ENCODE measurements at regions not wholly inside any gene's neighbourhood (a gene's known extent, or its start where the extent isn't known, plus 50 kb on each side); places are given as distances from the start of the nearest gene placed in this dataset.
A peak's percentile ranks its signal among the peaks of the same experiment; 100 is the strongest.

DNA sequence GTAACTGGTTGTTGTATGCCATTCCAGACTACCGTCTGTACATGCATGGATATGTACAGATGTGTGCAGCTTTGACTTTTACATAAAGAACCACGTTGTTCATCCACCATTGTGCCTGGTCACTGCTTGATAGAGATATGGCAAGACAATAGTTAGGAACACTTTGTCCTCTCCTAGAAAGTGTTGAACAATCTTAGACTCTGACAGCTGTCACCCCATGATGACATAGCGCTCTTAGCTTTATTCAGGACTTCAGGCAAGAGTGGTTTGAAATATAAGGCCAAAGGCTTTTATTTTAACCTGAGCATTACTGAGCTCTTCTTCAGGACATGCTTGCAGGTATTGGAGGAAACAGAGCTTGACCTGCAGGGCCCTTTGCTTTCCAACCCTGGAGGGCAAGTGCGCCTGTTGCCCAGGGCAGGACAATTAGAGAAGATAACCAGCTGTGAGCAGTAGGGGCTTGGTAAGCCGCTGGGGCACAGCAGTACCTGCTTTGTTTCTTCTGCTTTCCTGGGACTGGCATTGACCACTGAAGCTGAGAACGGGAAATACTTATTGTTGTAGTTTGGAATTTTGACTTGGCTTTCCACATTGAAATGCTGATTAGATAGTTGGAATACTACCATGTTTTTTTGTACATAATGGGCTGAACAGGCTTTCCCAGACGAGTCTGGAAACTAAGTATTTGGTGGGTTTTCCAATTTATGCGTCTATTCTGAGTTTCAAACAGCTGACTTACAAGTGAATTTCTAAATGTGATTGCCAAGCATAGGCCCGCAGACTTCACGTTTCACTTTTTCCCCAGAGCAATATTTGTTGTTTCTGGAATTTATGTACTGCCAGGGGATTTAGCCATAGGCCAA is 51.1 kb downstream of the GARRE1 start:
- Histone ChIP-seq H3K27ac (ENCODE audit: insufficient read depth, low read length, poor library complexity, severe bottlenecking) (no peak overlapping the region), H3K36me3 (ENCODE audit: control insufficient read depth, insufficient read depth, low read length) (peaks cover 19% of the 10 kb centered on the region), H3K4me3 (ENCODE audit: insufficient read depth, low read depth, low read length, poor library complexity, severe bottlenecking) (no peak overlapping the region), H3K9me3 (ENCODE audit: control insufficient read depth, low read length) (no peaks in the 10 kb centered on the region), H3K27me3 (replicated peaks; ENCODE audit: control insufficient read depth, insufficient read depth, low read length, poor library complexity, severe bottlenecking) (no peaks in the 10 kb centered on the region), H3K4me1 (ENCODE audit: control insufficient read depth, insufficient read depth, low read length, poor library complexity, severe bottlenecking) (peaks cover 20% of the 10 kb centered on the region)
- no peak for DNase-seq

DNA sequence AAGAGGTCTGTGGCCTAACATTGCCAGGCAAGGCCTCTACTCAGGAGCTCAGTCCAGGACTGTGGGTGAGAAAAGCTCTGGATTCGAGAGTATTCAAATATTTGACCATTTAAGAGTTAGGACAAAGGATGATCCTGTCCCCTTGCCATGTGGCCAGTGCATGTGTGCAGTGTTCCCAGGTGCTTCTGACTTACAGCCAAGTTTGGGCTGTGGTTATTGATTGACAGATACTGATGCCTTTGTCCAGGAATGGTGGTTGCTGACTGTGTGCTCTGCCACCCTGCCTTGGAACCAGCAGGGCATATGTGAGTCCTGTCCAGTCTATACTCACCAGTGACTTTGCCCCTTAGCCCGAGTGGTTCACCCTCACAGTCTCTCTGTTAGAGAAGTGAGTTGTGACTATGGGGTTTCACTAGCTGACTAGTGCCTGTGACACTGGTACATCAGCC is 51.9 kb downstream of the GARRE1 start:
- DNase-seq, result no peak
- H3K4me3 ChIP-seq (ENCODE audit: insufficient read depth, low read depth, low read length, poor library complexity, severe bottlenecking), result no peak overlapping the region
- H3K27me3 ChIP-seq (replicated peaks; ENCODE audit: control insufficient read depth, insufficient read depth, low read length, poor library complexity, severe bottlenecking), result no peaks in the 10 kb centered on the region
- H3K27ac ChIP-seq (ENCODE audit: insufficient read depth, low read length, poor library complexity, severe bottlenecking), result no peak overlapping the region
- H3K4me1 ChIP-seq (ENCODE audit: control insufficient read depth, insufficient read depth, low read length, poor library complexity, severe bottlenecking), result peaks cover 25% of the 10 kb centered on the region
- peaks cover 14% of the 10 kb centered on the region for H3K36me3 ChIP-seq (ENCODE audit: control insufficient read depth, insufficient read depth, low read length)
- H3K9me3 ChIP-seq (ENCODE audit: control insufficient read depth, low read length), result no peaks in the 10 kb centered on the region

DNA sequence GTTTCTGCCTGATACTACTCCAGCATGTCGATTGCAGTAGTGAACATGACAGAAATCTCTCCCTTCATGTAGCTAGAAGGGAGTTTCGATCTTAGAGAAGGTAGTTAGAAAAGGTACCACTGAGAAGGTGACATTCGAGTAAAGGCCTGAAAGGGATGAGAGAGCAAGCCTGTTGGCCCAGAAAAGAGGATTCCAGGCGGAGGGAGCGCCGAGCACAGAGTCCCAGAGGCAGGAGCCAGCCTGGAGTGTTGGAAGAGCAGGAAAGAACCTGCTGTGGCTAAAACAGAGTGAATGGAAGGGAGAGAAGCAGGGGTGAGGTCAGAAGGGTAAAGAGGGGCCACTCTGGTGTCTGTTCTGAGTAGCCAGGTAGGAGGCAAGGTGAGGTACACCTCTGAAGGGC is 52.5 kb downstream of the GARRE1 start:
- peaks cover 14% of the 10 kb centered on the region for H3K36me3 ChIP-seq (ENCODE audit: control insufficient read depth, insufficient read depth, low read length)
- no peak for DNase-seq
- H3K4me3 ChIP-seq (ENCODE audit: insufficient read depth, low read depth, low read length, poor library complexity, severe bottlenecking), result no peak overlapping the region
- H3K4me1 ChIP-seq (ENCODE audit: control insufficient read depth, insufficient read depth, low read length, poor library complexity, severe bottlenecking), result peaks cover 25% of the 10 kb centered on the region
- H3K27me3 ChIP-seq (replicated peaks; ENCODE audit: control insufficient read depth, insufficient read depth, low read length, poor library complexity, severe bottlenecking), result no peaks in the 10 kb centered on the region
- H3K9me3 ChIP-seq (ENCODE audit: control insufficient read depth, low read length), result no peaks in the 10 kb centered on the region
- no peak overlapping the region for H3K27ac ChIP-seq (ENCODE audit: insufficient read depth, low read length, poor library complexity, severe bottlenecking)

GRCh38 chr19:34308381-34309367 is 54.3 kb downstream of the GARRE1 start:
- Histone ChIP-seq H3K27ac (ENCODE audit: insufficient read depth, low read length, poor library complexity, severe bottlenecking) (peak overlapping the region; percentile 68), H3K4me1 (ENCODE audit: control insufficient read depth, insufficient read depth, low read length, poor library complexity, severe bottlenecking) (peaks cover 29% of the 10 kb centered on the region), H3K27me3 (replicated peaks; ENCODE audit: control insufficient read depth, insufficient read depth, low read length, poor library complexity, severe bottlenecking) (no peaks in the 10 kb centered on the region)

DNA sequence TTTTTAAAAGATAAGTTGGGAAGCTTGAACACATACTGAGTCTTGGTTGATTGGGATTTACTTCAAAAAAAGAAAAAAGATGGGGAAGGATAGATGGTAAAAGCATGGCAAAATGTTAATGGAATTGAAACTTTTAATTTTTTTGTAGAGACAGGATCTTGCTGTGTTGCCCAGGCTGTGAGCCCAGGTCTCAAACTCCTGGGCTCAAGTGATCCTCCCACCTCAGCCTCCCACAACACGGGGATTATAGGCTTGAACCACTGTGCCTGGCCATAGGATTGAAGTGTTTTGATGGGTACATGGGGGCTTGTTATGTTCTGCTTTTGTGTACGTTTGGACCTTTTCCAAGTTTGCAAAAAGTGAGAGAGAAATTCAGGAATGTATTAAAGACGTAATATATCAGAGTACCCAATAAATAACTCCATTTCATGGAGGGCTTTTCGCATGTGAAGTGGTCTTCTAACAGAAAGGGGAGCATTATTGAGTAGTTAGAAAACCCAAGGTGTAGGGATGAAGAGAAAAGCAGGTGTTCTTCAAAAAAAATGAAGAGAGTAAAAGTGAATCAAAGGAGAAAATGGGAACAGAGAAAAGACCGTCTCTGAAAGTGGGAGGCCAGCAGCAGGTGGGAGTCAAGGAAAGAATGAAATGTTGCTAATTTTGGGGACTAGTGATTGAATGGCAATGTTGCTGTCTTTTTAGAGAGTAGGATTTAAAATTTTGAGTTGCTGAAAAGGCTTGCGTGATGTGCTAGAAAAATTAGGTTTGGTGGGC is 55.2 kb downstream of the GARRE1 start:
- DNase-seq, result no peak
- Histone ChIP-seq H3K4me1 (ENCODE audit: control insufficient read depth, insufficient read depth, low read length, poor library complexity, severe bottlenecking) (peaks cover 29% of the 10 kb centered on the region), H3K27me3 (replicated peaks; ENCODE audit: control insufficient read depth, insufficient read depth, low read length, poor library complexity, severe bottlenecking) (no peaks in the 10 kb centered on the region), H3K9me3 (ENCODE audit: control insufficient read depth, low read length) (no peaks in the 10 kb centered on the region), H3K36me3 (ENCODE audit: control insufficient read depth, insufficient read depth, low read length) (peaks cover 6% of the 10 kb centered on the region), H3K4me3 (ENCODE audit: insufficient read depth, low read depth, low read length, poor library complexity, severe bottlenecking) (no peak overlapping the region), H3K27ac (ENCODE audit: insufficient read depth, low read length, poor library complexity, severe bottlenecking) (peak overlapping the region; percentile 68)

More at GRCh38 chr19:34308381-34309367, 54.3 kb downstream of the GARRE1 start:
- no peak overlapping the region for H3K4me3 ChIP-seq (ENCODE audit: insufficient read depth, low read depth, low read length, poor library complexity, severe bottlenecking)
- peak; percentile 37 to 54 (median 37) for DNase-seq
- H3K9me3 ChIP-seq (ENCODE audit: control insufficient read depth, low read length), result no peaks in the 10 kb centered on the region
- H3K36me3 ChIP-seq (ENCODE audit: control insufficient read depth, insufficient read depth, low read length), result peaks cover 9% of the 10 kb centered on the region

DNA sequence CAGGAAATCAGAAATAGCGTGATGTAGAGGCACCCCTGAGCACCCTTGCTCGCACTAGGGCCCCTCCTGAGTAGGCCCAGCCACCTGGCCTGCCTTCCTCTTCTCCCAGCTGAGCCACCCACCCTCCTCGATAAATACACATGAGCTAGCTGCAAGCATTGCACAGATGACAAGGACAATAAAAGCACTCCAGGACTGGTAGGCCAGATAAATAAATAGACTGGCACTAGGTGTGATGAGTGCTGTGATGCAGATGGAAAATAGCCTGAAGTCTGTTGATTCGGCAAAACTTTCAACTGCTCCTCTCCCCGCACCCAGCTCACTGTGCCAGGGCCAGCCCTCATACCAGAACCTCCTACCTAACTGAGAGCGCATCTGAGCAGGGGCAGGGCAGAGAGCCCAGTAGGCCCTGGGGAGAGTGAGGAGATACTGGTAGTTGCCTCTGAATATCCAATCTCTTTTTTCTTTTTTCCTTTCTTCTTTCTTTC is 54.5 kb upstream of the GPI start:
- no peak overlapping the region for H3K4me3 ChIP-seq (ENCODE audit: insufficient read depth, low read depth, low read length, poor library complexity, severe bottlenecking)
- no peaks in the 10 kb centered on the region for H3K36me3 ChIP-seq (ENCODE audit: control insufficient read depth, insufficient read depth, low read length)
- DNase-seq, result no peak
- peaks cover 29% of the 10 kb centered on the region for H3K4me1 ChIP-seq (ENCODE audit: control insufficient read depth, insufficient read depth, low read length, poor library complexity, severe bottlenecking)
- H3K27ac ChIP-seq (ENCODE audit: insufficient read depth, low read length, poor library complexity, severe bottlenecking), result peak overlapping the region; percentile 68
- no peaks in the 10 kb centered on the region for H3K27me3 ChIP-seq (replicated peaks; ENCODE audit: control insufficient read depth, insufficient read depth, low read length, poor library complexity, severe bottlenecking)
- H3K9me3 ChIP-seq (ENCODE audit: control insufficient read depth, low read length), result no peaks in the 10 kb centered on the region

DNA sequence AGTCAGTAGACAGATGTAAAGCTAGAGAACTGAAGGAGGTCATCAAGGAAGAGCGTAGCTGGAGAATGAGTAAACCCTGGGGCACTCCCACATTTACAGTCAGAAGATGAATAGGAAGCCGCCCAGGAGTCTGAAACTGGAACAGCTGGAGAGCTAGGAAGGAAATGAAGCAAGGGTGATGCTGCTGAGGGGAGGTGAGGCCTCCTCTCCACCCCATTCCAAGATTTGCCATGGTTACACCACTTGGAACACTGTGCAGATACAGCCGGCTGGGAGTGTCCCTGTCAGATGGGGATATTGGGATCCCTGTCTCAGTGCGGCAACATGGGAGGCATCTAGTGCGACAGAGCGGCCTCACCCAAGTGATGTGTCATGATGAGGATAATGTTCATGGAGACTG is 51.8 kb upstream of the GPI start:
- H3K27me3 ChIP-seq (replicated peaks; ENCODE audit: control insufficient read depth, insufficient read depth, low read length, poor library complexity, severe bottlenecking), result no peaks in the 10 kb centered on the region
- peaks cover 45% of the 10 kb centered on the region for H3K4me1 ChIP-seq (ENCODE audit: control insufficient read depth, insufficient read depth, low read length, poor library complexity, severe bottlenecking)
- DNase-seq, result no peak
- no peak overlapping the region for H3K4me3 ChIP-seq (ENCODE audit: insufficient read depth, low read depth, low read length, poor library complexity, severe bottlenecking)
- no peak overlapping the region for H3K27ac ChIP-seq (ENCODE audit: insufficient read depth, low read length, poor library complexity, severe bottlenecking)
- H3K9me3 ChIP-seq (ENCODE audit: control insufficient read depth, low read length), result no peaks in the 10 kb centered on the region
- no peaks in the 10 kb centered on the region for H3K36me3 ChIP-seq (ENCODE audit: control insufficient read depth, insufficient read depth, low read length)

- DNase-seq, result no peak
- no peaks in the 10 kb centered on the region for H3K27me3 ChIP-seq (replicated peaks; ENCODE audit: control insufficient read depth, insufficient read depth, low read length, poor library complexity, severe bottlenecking)
- no peaks in the 10 kb centered on the region for H3K36me3 ChIP-seq (ENCODE audit: control insufficient read depth, insufficient read depth, low read length)
- no peaks in the 10 kb centered on the region for H3K9me3 ChIP-seq (ENCODE audit: control insufficient read depth, low read length)
- H3K4me3 ChIP-seq (ENCODE audit: insufficient read depth, low read depth, low read length, poor library complexity, severe bottlenecking), result no peak overlapping the region
- peaks cover 32% of the 10 kb centered on the region for H3K4me1 ChIP-seq (ENCODE audit: control insufficient read depth, insufficient read depth, low read length, poor library complexity, severe bottlenecking)
- no peak overlapping the region for H3K27ac ChIP-seq (ENCODE audit: insufficient read depth, low read length, poor library complexity, severe bottlenecking)
These were observed 50.3 kb upstream of the GPI start for GRCh38 chr19:34314437-34315313.
